ENCODE measurements at regions not wholly inside any gene's neighbourhood (a gene's known extent, or its start where the extent isn't known, plus 50 kb on each side); places are given as distances from the start of the nearest gene placed in this dataset.

DNA sequence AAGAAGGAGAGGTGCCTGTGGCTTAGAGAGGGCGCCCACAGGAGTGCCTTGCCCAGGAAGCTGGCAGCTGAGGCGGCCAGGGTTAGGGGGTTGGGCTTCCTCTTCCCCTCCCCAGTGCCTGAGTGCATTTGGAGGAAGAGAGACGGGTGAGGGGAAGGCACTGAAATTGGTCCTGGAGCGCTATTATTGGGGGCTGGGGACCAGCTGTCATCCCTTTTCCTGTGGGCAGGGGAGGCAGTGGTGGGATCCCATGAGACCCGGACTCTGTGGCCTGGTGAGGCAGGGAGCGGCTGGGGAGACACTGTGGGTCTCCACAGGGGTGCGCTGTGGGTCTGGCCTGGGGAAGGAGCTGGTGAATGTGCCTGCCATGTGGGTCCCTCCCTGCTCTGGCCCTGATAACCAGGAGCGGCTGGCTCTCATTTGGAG, 259.7 kb downstream of the SEC14L1 start:
- Histone ChIP-seq H3K36me3 (replicated peaks; ENCODE audit: low read depth, low read length) (no peaks in the 10 kb centered on the region), H3K79me2 (ENCODE audit: low read length) (no peaks in the 10 kb centered on the region), H3K4me1 (ENCODE audit: low read length) (peaks cover 14% of the 10 kb centered on the region), H3K9ac (ENCODE audit: low read length) (0 out of 2 replicates have a peak overlapping the region, but pooled peaks have one; percentile 14), H3K4me2 (ENCODE audit: low read length) (peak overlapping the region; percentile 44), H2AFZ (ENCODE audit: low read depth, low read length) (peak overlapping the region; percentile 73; the same call in 1 of the 2 replicates), H3K4me3 (ENCODE audit: low read length) (peak overlapping the region; percentile 24), H4K20me1 (ENCODE audit: insufficient read depth, low read length) (no peaks in the 10 kb centered on the region), H3K27me3 (ENCODE audit: low read depth, low read length) (no peaks in the 10 kb centered on the region), H3K27ac (ENCODE audit: low read length) (no peak overlapping the region), H3K9me3 (ENCODE audit: insufficient read depth, low read length) (no peaks in the 10 kb centered on the region)
- TF ChIP-seq, protein P1, sequence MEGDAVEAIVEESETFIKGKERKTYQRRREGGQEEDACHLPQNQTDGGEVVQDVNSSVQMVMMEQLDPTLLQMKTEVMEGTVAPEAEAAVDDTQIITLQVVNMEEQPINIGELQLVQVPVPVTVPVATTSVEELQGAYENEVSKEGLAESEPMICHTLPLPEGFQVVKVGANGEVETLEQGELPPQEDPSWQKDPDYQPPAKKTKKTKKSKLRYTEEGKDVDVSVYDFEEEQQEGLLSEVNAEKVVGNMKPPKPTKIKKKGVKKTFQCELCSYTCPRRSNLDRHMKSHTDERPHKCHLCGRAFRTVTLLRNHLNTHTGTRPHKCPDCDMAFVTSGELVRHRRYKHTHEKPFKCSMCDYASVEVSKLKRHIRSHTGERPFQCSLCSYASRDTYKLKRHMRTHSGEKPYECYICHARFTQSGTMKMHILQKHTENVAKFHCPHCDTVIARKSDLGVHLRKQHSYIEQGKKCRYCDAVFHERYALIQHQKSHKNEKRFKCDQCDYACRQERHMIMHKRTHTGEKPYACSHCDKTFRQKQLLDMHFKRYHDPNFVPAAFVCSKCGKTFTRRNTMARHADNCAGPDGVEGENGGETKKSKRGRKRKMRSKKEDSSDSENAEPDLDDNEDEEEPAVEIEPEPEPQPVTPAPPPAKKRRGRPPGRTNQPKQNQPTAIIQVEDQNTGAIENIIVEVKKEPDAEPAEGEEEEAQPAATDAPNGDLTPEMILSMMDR (IDR thresholded peaks at IDR 0.05; ENCODE audit: low read depth, low read length) = peak; percentile 71
- TF ChIP-seq EZH2phosphoT487 (IDR thresholded peaks at IDR 0.05; ENCODE audit: low read depth) = no peak

DNA sequence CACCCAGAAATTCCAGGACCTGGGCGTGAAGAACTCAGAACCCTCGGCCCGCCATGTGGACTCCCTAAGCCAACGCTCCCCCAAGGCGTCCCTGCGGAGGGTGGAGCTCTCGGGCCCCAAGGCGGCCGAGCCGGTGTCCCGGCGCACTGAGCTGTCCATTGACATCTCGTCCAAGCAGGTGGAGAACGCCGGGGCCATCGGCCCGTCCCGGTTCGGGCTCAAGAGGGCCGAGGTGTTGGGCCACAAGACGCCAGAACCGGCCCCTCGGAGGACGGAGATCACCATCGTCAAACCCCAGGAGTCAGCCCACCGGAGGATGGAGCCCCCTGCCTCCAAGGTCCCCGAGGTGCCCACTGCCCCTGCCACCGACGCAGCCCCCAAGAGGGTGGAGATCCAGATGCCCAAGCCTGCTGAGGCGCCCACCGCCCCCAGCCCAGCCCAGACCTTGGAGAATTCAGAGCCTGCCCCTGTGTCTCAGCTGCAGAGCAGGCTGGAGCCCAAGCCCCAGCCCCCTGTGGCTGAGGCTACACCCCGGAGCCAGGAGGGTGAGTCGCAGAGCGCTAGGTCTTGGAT, 261.5 kb downstream of the SEC14L1 start:
- Histone ChIP-seq H3K4me3 (ENCODE audit: low read length) (no peak overlapping the region), H3K79me2 (ENCODE audit: low read length) (no peaks in the 10 kb centered on the region), H3K9ac (ENCODE audit: low read length) (no peak overlapping the region), H2AFZ (ENCODE audit: low read depth, low read length) (no peak overlapping the region), H3K9me3 (ENCODE audit: insufficient read depth, low read length) (no peaks in the 10 kb centered on the region), H3K4me2 (ENCODE audit: low read length) (no peak overlapping the region), H3K4me1 (ENCODE audit: low read length) (peaks cover 25% of the 10 kb centered on the region), H3K27ac (ENCODE audit: low read length) (no peak overlapping the region), H3K27me3 (ENCODE audit: low read depth, low read length) (no peaks in the 10 kb centered on the region), H3K36me3 (replicated peaks; ENCODE audit: low read depth, low read length) (no peaks in the 10 kb centered on the region), H4K20me1 (ENCODE audit: insufficient read depth, low read length) (no peaks in the 10 kb centered on the region)
- TF ChIP-seq, protein P1 (IDR thresholded peaks at IDR 0.05; ENCODE audit: low read depth, low read length) = no peak
- no peak for TF ChIP-seq EZH2phosphoT487 (IDR thresholded peaks at IDR 0.05; ENCODE audit: low read depth)

DNA sequence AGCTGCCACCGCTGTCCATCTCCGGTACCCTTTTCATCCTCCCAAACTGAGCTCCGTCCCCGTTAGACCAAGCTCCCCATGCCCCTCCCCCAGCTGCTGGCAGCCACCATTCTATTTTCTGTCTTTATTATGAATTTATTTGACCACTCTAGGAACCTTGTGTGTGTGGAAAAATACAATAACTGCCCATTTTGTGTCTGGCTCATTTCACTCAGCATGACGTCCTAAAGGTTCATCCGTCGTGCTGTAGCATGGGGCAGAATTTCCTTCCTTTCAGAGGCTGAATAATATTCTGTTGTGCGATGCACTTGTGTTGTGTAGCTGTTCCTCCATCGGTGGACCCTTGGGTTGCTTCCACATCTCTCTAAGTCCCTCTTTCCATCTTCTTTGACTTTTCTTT, 263.1 kb downstream of the SEC14L1 start:
- Histone ChIP-seq H3K4me3 (ENCODE audit: low read length) (no peak overlapping the region), H3K79me2 (ENCODE audit: low read length) (no peaks in the 10 kb centered on the region)

DNA sequence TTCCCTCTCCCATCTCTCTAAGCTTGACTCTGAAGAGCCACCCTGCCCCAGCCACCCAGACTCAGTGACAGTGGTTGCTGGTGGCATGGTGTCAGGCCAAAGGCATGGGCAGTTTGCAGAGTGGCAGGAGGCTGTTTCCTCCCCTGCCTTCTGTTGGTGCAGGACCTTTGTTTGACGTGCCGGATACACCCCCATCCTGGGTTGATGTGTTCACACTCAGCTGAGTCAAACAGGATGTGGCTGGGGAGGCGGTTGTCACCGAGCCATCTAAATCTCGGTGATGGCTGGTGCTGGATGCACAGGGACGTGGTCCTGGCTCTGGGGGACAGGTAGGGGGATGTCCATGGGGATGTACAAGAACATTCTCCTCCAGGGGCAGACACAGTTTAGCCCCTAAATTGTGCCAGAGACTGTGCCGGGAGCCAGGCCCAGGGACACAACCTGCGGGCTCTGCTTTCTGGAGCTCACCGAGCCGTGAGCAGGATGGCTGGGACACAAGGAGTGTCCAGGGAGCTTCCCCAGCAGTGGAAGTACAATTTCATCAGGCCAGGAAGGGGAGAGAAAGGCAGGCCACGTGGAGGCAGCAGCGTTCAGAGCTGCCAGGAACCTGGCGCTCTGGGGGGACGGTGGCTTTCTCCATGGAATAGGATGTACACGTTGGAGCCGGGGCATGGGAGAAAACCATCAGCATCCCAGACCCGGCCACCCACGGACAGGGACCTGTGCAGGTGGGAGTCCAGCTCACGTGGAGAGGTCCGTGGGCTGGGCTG, 264.2 kb downstream of the SEC14L1 start:
- peak overlapping the region; percentile 55 for H3K4me2 ChIP-seq (ENCODE audit: low read length)
- no peak overlapping the region; the same call in 1 of the 2 replicates for H2AFZ ChIP-seq (ENCODE audit: low read depth, low read length)
- H3K4me3 ChIP-seq (ENCODE audit: low read length) = peak overlapping the region; percentile 9; the same call in 1 of the 2 replicates
- no peaks in the 10 kb centered on the region for H3K27me3 ChIP-seq (ENCODE audit: low read depth, low read length)
- H3K9ac ChIP-seq (ENCODE audit: low read length) = no peak overlapping the region
- TF ChIP-seq, protein P1 (IDR thresholded peaks at IDR 0.05; ENCODE audit: low read depth, low read length) = no peak
- no peak for TF ChIP-seq EZH2phosphoT487 (IDR thresholded peaks at IDR 0.05; ENCODE audit: low read depth)
- no peaks in the 10 kb centered on the region for H3K79me2 ChIP-seq (ENCODE audit: low read length)
- peaks cover 25% of the 10 kb centered on the region for H3K4me1 ChIP-seq (ENCODE audit: low read length)
- H3K36me3 ChIP-seq (replicated peaks; ENCODE audit: low read depth, low read length) = no peaks in the 10 kb centered on the region
- H4K20me1 ChIP-seq (ENCODE audit: insufficient read depth, low read length) = no peaks in the 10 kb centered on the region
- H3K27ac ChIP-seq (ENCODE audit: low read length) = no peak overlapping the region
- no peaks in the 10 kb centered on the region for H3K9me3 ChIP-seq (ENCODE audit: insufficient read depth, low read length)

More for the DNA sequence above, 263.1 kb downstream of the SEC14L1 start:
- Histone ChIP-seq H3K27ac (ENCODE audit: low read length) (no peak overlapping the region), H2AFZ (ENCODE audit: low read depth, low read length) (no peak overlapping the region), H3K36me3 (replicated peaks; ENCODE audit: low read depth, low read length) (no peaks in the 10 kb centered on the region), H3K4me1 (ENCODE audit: low read length) (peaks cover 25% of the 10 kb centered on the region), H3K9ac (ENCODE audit: low read length) (no peak overlapping the region), H4K20me1 (ENCODE audit: insufficient read depth, low read length) (no peaks in the 10 kb centered on the region), H3K27me3 (ENCODE audit: low read depth, low read length) (no peaks in the 10 kb centered on the region), H3K4me2 (ENCODE audit: low read length) (no peak overlapping the region), H3K9me3 (ENCODE audit: insufficient read depth, low read length) (no peaks in the 10 kb centered on the region)
- TF ChIP-seq, protein P1 (IDR thresholded peaks at IDR 0.05; ENCODE audit: low read depth, low read length) = no peak
- no peak for TF ChIP-seq EZH2phosphoT487 (IDR thresholded peaks at IDR 0.05; ENCODE audit: low read depth)

Data from OCI-LY3 (cell line).